LHCN-M2 (cell line): ENCODE measurements at regions not wholly inside any gene's neighbourhood (a gene's known extent, or its start where the extent isn't known, plus 50 kb on each side); places are given as distances from the start of the nearest gene placed in this dataset.

Experiments used
- DNase-seq: peaks from one replicate; pipeline ENCODE4 v3.0.0-alpha.2; 2012; ENCODE audit warnings: low read depth

- DNase-seq = no peak
Observed at GRCh38 chr20:40320517-40321011, 368.5 kb downstream of the MAFB start.

DNA sequence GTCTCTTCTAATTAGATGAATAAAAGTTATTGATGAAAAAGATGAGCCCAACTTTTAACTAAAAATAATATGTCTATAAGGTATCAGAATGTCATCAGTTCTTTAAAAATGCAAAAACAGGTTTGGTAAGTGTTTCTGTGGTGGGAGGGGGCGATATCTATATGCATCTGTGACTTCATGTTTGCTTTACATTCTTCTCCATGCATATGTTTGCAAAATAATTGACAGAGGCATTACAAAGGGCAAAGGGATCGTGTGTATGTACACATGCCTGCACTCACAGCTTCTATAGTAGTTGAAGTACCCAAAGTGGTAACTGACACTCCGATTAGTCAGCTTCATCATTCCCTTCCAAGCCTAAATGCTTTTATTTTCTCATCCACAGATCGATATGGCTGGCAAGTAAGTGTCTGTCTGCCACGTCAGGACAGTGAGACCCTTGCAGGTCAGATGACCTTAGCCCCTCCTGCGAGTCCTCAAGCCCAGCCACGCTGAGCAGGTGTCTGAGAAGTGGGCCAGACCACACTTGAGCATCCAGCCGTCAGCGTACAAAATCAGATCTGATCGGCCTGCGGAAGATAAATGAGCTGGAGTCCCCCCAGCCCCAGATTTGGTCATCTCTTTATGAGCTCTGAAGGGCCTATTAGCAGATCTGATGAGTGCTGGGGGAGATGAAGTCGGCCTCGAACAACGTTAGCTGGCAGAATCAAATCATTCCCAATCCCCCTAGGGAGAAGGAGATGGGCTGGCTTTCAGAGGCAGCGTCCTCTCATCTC lies 369.1 kb downstream of the MAFB start:
- no peak for DNase-seq

DNA sequence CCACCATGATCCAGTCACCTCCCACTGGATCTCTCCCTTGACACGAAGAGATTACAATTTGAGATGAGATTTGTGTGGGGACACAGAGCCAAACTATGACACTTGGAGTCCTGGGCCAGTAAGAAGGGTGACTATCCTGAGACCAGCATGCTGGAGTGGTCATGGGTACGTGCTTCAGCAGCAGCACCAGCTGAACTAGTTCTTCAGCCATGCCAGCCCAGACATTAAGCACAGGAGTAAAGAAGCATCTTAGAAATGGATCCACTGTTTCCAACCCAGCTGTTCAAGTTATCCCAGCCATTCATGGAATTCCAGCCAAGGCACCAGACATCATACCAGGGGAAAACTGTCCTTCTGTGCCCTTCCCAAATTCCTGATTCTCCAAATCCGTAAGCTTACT lies 370.0 kb downstream of the MAFB start:
- DNase-seq = no peak

GRCh38 chr20:40317156-40317790 lies 371.8 kb downstream of the MAFB start:
- no peak for DNase-seq

GRCh38 chr20:40314278-40314677 lies 374.8 kb downstream of the MAFB start:
- no peak for DNase-seq

GRCh38 chr20:40313730-40314129 lies 375.3 kb downstream of the MAFB start:
- no peak for DNase-seq

DNA sequence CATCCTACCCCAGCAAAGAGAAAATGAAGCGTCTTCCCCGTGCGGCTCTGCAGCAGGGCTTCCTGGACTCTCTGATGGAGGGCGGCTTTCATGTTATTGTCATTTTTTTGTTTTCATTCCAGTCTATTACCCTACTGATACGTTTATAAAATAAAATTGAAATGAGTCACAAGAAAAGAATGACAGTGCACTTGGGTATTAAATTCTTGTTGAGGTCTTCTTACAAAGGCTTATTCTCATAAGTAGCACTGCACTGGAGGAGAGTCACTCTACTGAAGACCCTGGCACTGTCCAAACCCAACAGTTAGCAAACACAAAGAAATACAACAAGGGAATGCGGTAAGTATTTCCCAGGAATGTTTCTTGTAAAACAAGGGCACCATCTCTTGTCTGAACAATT lies 379.3 kb downstream of the MAFB start:
- no peak for DNase-seq

DNA sequence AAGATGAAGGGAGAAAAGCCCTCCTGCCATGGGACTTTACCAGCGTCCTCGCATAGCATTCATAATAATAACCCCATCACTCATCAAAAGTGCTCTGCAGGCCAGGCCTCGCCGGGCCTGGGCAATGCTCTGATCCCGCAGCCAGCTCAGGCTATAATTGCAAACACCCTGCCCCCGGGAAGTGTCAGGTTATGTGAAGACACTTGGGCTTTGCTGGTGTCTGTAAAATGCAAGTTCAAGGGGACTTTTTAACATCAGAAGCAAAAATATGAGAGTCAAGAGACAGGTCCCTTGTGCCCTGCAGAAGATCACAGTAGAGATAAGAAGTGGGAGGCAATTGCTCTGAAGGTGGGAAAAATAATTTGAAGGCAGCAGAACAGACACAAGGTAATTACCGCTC lies 381.0 kb downstream of the MAFB start:
- DNase-seq = no peak

- DNase-seq = no peak
Observed at GRCh38 chr20:40307268-40307667, 381.8 kb downstream of the MAFB start.

- DNase-seq = no peak
Observed at GRCh38 chr20:40305303-40305702, 383.7 kb downstream of the MAFB start.

- no peak for DNase-seq
Observed at GRCh38 chr20:40304119-40304613, 384.9 kb downstream of the MAFB start.

- DNase-seq = no peak
Observed at GRCh38 chr20:40294747-40295146, 394.3 kb downstream of the MAFB start.

DNA sequence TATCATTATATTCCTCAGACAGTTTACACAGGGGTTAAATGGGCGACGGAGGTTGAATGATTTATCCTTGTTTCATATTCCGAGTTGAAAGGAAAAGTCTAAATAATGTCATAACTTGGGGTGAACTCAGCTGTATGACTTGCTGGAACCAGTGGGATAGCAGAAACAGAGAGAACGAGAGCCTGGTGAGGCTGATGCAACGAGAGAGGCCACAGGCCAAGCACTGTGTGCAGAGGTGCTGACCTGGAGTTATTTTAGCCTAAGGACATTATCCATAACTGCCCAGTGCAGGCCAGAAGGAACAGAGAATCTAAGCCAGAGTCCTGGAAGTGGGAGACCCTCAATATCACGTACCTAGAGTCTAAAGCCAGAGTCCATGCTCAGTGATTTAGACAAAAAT lies 394.9 kb downstream of the MAFB start:
- DNase-seq = no peak

DNA sequence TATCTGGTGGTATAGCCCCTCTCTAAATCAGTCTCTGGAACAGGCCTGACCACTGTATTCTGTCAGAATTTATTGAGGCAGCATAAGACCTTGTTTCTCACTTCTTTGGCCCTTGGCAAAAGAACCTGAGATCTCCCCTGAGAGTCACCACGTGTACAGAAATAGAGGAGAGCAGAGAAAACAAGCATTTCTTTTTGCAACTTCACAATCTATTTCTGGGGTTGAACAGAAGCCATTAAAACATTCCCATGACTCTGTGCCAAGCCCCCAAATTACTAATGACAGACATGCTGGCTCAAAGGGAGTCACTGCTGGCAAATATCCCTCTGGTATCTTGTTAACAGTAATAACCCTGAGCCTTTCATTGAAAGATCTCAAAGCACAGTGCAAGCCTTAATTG lies 395.3 kb downstream of the MAFB start:
- DNase-seq = no peak

- no peak for DNase-seq
Observed at GRCh38 chr20:40291493-40292135, 397.4 kb downstream of the MAFB start.

DNA sequence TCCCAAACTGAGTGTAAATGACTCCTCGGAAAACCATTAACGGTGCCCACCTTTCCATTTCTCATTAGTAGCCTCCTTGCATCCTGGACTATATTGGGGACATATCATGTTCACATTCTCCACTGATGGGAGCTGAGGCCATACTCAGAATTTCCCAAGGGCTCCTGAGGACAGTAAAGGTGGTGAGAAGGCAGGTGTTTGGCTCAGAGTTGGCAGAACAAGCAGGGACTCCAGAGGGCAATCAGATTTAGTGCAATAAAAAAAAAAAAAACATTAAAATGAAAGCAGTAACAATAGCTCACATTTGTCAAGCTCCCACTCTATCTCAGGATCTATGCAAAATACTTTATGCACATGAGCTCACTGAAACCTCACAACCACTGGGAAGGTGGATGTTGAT lies 401.4 kb downstream of the MAFB start:
- DNase-seq = no peak

- no peak for DNase-seq
Observed at GRCh38 chr20:40286975-40287531, 402.0 kb downstream of the MAFB start.

- no peak for DNase-seq
Observed at GRCh38 chr20:40284611-40285010, 404.4 kb downstream of the MAFB start.

DNA sequence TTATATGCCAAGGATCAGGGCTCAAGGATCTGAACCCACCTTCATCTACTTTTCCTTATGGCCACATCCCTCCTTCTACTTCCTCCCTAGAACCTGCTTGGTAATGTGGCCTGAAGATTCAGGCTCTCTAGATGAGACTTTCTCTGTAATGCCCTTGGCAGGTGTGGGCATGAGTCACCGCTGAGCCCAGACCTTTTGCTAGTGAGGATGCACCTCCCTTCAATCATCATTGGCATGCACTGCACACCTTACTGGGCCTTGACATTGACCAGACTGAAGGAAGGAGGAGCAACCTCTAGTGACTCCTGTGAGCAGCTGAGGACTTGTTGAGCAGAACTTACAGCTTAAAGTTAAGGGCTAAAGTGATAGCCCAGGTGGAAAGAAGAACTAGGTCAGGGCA lies 405.3 kb downstream of the MAFB start:
- no peak for DNase-seq

- no peak for DNase-seq
Observed at GRCh38 chr20:40282941-40283340, 406.1 kb downstream of the MAFB start.

GRCh38 chr20:40282541-40282940 lies 406.5 kb downstream of the MAFB start:
- no peak for DNase-seq

DNA sequence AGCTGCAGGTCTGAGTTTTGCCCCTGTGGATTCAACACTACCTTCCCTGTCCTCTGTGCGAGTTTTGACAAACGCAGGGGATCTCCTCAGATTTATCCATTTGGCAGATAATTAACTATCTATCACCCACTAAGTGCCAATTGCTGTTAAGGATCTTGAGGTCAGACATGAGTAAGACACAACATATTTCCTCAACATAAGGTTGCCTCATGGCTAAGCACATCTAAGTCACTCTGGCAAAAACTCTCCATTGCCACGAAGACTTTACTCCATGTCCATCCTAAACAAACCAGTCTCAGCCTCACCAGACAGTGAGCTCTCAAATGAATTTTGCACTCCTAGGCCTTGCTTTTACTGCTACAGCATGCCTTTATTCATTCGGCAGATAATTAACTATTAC lies 408.4 kb downstream of the MAFB start:
- DNase-seq = no peak
